WI38 (cell line): ENCODE measurements at regions not wholly inside any gene's neighbourhood (a gene's known extent, or its start where the extent isn't known, plus 50 kb on each side); places are given as distances from the start of the nearest gene placed in this dataset.
"Not testable (repeated sequence)": the region's sequence is repeated elsewhere in the genome, so short reads cannot be mapped to it uniquely, and the experiment has no call there.

Experiments
- H3K4me3 ChIP-seq: 2 replicates; pipeline ENCODE4 v1.5.1; 2011; ENCODE audit warnings: low read depth, mild to moderate bottlenecking, control low read depth, low read length

DNA sequence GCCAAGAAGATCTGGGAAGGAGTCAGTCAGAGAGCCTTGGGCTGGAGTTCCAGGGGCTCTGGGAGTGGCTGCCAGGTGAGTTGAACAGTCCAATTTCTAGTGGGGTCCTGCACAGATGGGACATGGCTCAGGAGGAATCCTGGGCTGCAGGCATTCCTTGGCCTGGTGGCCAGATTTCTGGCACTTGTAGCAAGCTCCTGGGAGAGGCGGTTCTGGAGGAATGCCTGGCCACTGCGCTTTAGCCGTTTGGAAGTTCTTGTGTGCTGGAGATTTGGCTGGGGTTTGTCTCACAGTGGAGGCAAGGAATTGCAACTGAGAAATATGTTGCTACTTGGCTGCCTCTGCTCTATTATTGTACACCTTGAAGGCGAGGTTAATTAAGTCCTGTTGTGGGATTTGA lies 133.9 kb upstream of the CCZ1B start:
- H3K4me3 ChIP-seq = not testable (repeated sequence)

DNA sequence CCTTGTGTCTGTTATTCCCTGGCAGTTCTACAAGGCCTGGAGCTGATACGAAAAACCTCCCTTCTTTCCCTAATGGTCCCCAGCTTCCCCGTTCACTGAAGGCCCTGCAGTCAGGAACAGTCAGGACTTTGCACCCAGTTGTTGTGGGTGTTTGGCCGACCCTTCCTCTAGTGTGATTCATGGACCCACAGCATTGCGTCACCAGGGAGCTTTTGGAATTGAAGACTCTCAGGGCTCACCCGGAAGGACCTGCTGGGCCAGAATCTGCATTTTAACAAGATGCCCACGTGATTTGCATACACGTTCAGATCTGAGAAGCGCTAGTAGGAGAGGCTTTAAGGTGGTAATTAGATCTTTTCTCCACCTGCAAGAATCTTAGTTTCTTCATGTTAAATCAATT lies 136.8 kb upstream of the CCZ1B start:
- not testable (repeated sequence) for H3K4me3 ChIP-seq

DNA sequence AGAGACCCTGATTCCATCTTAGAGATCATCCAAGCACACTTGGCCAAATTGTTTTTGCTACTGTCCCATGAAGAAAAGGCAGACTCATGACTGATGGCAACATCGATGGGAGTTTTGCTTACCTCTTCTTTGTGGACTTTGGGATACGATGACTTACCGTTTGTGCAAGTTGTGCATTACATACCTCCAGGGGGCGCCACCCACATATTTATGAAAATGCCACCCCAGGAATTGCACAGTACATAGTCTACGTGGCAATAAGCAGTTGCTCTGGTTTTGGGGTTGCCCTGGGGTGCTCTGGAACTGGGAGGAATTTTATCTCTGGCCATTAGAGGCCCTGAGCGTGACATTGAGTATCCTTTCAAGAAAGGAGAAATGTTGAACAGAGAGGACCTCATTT lies 139.0 kb upstream of the CCZ1B start:
- H3K4me3 ChIP-seq = not testable (repeated sequence)

DNA sequence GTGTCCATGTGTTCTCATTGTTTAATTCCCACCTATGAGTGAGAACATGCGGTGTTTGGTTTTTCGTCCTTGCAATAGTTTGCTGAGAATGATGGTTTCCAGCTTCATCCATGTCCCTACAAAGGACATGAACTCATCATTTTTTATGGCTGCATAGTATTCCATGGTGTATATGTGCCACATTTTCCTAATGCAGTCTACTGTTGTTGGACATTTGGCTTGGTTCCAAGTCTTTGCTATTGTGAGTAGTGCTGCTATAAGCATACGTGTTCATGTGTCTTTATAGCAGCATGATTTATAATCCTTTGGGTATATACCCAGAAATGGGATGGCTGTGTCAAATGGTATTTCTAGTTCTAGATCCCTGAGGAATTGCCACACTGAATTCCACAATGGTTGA lies 144.1 kb upstream of the CCZ1B start:
- H3K4me3 ChIP-seq = not testable (repeated sequence)

DNA sequence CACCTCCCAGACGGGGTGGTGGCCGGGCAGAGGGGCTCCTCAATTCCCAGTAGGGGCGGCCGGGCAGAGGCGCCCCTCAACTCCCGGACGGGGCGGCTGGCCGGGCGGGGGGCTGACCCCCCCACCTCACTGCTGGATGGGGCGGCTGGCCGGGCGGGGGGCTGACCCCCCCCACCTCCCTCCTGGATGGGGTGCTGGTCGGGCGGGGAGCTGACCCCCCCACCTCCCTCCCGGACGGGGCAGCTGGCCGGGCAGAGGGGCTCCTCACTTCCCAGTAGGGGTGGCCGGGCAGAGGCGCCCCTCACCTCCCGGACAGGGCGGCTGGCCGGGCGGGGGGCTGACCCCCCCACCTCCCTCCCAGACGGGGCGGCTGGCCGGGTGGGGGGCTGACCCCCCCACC lies 148.8 kb upstream of the CCZ1B start:
- H3K4me3 ChIP-seq = not testable (repeated sequence)

DNA sequence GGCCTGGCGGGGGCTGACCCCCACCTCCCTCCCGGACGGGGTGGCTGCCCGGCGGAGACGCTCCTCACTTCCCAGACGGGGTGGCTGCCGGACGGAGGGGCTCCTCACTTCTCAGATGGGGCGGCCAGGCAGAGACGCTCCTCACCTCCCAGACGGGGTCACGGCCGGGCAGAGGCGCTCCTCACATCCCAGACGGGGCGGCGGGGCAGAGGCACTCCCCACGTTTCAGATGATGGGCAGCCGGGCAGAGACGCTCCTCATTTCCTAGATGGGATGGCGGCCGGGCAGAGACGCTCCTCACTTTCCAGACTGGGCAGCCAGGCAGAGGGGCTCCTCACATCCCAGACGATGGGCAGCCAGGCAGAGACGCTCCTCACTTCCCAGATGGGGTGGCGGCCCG lies 149.3 kb upstream of the CCZ1B start:
- not testable (repeated sequence) for H3K4me3 ChIP-seq

DNA sequence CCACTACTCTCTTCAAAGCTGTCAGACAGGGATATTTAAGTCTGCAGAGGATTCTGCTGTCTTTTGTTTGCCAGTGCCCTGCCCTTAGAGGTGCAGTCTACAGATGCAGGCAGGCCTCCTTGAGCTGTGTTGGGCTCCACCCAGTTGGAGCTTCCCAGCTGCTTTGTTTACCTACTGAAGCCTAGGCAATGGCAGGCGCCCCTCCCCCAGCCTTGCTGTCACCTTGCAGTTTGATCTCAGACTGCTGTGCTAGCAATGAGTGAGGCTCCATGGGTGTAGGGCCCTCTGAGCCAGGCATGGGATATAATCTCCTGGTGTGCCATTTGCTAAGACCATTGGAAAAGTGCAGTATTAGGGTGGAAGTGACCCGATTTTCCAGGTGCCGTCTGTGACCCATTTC lies 151.3 kb upstream of the CCZ1B start:
- H3K4me3 ChIP-seq = not testable (repeated sequence)

DNA sequence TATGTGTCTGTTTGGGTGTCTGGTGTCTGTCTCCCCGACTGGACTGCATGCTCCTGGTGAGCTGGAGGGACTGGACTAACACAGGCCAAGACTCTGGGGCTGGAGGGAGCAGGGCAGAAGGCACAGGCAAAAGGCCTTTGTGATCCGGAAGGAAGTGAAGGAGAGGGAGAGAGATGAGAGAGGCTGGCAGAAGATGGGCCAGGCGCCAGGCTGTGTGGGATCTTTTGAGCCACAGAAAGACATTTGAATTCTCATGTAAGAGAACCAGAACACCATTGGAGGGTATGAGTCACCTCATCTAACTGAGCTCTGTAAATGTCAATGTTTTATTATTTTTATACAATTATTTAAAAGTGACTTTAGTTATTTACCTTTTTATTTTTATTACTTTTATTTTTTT lies 152.3 kb upstream of the CCZ1B start:
- not testable (repeated sequence) for H3K4me3 ChIP-seq

DNA sequence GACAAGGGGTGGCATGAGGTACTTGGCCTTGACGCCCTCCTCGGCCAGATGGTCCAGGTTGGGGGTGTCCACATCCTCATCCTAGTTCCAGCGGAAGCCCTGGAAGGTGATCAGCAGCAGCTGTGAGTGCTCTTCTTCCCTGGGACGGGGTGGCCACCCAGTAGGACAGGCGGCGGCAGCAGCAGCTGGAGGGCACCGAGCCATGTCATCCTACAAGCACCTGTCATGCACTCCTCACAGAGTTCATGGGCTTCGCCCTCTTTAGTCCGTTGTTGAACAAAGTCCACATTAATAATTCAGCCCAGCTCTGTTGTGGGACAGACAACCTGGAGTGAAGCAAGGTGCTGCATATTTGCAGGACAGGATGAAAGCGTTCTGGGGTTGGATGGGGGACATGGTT lies 153.4 kb upstream of the CCZ1B start:
- H3K4me3 ChIP-seq = not testable (repeated sequence)

DNA sequence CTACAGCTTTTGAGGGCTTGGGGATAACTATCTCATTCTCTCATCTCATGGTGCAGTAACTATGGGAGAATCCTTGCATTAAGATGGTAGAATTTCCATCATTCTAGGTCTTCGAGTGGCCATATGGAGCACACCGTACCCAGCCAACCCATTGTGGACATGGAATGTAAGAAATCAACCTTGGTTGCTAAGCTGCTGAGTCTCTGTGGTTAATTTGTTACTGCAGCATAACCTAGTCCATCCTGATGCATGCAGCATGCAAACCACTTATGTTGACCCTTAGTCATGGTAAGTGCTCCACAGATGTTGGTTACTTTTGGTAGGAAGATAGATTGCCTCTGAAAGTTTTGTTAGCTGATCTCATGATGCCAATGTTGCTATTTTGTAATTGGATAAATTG lies 156.3 kb upstream of the CCZ1B start:
- H3K4me3 ChIP-seq = not testable (repeated sequence)

DNA sequence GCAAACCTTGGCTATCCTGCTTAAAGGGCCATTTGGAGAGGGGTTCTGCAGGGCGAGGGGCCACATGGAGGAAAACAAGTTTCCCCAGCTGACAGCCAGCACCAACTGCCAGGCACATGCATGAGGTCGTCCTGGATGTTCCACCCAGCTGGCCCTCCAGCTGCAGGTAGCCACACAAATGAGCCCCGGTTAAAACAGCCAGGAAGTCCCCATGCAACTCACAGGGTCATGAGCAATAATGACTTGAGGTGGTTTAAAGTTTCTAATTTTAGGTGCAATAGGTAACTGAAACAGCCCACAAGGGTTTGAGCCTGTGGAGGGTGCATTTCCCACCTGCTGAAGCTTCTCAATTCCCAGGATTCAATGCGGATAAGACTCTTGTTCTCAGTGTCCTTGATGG lies 160.8 kb upstream of the CCZ1B start:
- H3K4me3 ChIP-seq = not testable (repeated sequence)

DNA sequence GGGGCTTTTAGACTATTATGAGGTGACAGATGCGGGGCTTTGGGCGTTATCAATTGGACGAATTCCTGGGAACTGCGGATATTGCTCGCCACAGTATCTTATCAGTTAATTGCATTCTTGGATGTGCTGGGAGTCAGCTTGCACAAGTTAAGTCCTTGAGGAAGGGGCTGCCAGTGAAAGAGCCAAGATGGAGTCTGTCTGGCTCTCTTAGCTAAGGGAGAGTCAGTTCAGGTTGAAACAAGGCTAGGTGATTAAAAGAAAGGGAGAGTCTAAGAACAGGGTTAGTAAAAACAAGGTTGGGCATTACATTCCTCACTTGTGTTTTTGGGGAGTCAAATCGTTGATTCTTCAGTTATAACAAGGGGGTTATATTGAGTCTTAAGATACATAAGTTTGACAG lies 162.5 kb upstream of the CCZ1B start:
- not testable (repeated sequence) for H3K4me3 ChIP-seq

DNA sequence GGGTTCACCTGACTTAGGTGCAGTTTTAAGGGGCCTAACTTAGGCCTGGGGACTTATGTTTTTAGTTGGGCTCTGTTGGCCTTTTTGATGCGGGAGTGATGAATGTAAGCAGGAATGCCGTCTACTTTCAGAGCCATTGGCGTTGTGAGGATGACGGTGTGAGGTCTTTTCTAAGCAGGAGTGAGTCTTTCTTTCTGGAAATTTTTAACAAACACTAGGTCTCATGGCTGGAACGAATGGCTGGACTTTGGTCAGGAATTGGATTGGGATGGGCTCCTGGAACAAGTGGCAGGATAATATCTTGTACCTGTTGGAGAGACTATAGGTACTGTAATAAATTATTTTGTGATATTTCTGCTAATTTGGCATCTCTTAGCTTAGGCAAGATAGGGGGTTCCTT lies 163.9 kb upstream of the CCZ1B start:
- not testable (repeated sequence) for H3K4me3 ChIP-seq

DNA sequence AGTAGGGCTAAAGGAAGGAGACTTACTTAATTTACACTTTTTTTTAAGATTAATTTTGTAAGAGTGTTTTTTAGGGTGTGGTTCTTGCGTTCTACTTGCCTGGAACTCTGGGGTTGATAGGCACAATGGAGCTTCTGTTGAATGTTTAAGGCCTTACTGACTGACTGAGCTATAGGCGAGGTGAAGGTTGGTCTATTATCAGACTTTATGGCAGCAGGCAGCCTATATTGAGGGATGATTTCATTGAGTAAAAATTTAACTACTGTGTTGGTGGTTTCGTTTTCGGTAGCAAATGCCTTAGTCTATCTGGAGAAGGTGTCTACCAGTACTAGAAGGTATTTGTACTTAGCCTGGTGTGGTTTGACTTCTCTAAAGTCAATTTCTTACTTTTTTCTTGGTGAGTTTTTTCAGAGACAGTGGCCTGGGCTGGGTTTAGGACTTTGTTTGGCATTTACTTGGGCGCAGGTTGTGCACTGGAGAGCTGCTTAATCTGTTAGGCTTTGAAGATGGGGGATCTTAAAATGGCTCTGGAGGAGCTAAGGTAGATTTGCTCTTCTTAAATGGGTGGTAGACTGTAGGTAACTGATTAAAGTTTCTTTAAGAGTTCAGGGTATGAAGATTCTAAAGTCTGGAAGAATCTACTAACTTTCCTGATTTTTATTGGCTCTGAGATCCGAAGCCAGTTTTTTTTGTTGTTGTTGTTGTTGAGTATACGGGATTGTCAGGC lies 164.5 kb upstream of the CCZ1B start:
- H3K4me3 ChIP-seq = not testable (repeated sequence)

DNA sequence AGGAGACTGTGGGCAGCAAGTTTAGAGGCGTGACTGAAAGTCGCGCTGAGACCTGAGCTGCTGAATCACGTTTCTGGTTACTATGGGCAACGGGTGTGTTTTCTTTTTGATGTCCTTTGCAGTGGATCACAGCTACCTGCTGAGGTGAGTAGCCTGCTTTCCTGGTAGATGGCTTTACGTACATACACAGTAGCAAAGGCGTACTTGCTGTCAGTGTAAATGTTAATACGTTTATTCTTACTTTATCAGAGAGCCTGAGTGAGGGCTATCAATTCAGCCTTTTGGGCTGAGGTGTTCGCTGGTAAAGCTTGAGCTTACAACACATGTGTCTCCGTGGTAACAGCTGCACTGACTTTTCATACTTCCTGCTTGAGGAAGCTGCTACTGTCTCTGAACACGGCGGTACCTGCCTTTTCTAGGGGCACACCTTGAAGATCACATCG lies 165.1 kb upstream of the CCZ1B start:
- not testable (repeated sequence) for H3K4me3 ChIP-seq

DNA sequence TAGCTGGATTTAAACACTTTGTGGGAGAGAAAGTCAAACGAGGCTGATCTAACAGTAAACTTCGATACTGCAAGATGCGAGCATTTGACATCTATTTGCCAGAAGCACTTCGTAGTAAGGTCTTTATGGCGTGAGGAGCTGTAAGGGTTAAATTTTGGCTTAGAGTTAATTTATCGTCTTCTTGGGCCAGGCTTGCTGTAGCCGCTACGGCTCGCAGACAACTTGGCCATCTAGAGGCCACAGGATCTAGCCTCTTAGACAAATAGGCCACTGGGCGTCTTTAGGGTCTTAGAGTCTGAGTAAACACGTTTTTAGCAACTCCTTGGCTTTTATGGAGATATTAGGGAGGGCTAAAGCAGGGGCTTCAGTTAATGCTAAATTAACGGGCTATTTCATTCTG lies 165.6 kb upstream of the CCZ1B start:
- not testable (repeated sequence) for H3K4me3 ChIP-seq

DNA sequence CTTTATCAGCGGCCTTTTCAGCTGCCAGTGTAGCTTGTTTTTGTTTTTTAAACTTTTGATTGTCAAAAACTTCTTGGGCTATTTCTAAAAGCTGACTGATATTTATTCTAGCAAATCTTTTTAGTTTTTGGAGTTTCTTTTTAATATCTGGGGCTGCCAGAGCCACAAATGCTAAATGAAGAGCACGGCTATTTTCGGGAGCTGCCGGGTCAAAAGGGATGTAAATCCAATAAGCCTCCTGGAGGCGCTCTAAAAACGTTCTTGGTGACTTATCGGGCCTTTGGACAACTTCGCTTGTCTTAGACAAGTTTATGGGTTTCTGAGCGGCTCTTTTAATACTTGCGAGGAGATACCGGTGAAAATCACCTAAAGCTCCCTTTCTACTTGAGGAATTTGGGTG lies 166.1 kb upstream of the CCZ1B start:
- not testable (repeated sequence) for H3K4me3 ChIP-seq

DNA sequence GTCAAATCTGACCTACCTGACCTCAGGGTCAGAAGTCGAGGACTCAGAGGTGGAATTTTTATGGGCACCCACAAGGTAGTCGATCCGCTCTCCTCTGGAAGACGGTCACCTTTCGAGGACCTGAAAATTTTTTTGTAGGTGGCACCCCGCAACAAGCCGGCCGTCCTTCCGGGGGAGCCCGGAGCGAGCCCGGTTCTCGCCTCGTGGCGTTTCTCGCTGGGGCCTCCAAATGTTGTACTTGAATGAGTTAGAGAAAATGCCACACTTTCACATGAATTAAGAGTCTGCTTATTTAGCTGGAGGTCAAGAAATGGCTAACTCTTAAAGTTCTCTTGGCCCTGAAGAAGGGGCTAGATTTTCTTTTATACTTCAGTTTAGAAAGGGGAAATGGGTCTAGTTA lies 169.0 kb upstream of the CCZ1B start:
- H3K4me3 ChIP-seq = not testable (repeated sequence)

DNA sequence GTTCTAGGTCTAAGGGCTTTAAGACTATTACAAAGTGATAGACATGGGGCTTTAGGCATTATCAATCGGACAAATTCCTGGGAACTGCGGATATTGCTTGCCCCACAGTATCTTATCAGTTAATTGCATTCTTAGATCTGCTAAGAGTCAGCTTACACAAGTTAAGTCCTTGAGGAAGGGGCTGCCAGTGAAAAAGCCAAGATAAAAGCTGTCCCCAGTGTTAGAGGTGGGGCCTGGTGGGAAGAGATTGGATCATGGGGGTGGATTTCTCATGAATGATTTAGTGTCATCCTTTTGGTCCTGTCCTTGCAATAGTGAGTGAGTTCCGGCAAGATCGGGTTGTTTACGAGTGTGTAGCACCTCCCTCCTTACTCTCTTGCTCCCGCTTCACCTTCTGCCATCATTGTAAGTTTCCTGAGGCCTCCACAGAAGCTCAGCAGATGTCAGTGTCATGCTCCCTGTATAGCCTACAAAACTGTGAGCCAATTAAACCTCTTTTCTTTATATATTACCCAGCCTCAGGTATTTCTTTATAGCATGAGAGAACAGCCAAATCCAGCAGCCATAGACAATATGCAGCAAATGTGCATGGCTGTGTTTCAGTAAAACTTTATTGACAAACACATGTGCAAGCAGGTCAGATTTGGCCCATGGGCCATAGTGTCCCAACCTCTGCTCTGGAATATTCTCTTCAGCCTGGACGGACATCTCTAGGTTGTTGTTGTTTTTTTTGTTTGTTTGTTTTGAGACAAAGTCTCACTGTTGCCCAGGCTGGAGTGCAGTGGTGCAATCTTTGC lies 169.6 kb upstream of the CCZ1B start:
- H3K4me3 ChIP-seq = not testable (repeated sequence)

DNA sequence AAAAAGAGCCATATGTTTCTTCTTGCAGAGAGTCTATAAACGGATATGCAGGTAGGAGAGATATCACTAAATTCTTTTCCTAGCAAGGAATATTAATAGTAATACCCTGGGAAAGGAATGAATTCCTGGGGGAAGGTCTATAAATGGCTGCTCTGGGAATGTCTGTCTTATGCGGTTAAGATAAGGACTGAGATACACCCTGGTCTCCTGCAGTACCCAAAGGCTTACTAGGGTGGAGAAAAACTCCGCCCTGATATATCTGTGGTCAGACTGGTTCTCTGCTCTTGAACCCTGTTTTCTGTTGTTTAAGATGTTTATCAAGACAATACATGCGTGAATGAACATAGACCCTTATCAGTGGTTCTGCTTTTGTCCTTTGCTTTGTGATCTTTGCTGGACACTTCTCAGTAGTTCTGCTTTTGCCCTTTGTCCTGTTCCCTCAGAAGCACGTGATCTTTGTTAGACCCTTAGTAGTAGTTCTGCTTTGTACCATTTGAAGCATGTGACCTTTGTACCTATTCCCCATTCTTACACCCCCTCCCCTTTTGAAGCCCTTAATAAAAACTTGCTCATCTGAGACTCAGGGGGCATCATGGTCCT lies 173.1 kb upstream of the CCZ1B start:
- H3K4me3 ChIP-seq = not testable (repeated sequence)
